Psoas muscle (tissue), 7 donors: ENCODE measurements at regions not wholly inside any gene's neighbourhood (a gene's known extent, or its start where the extent isn't known, plus 50 kb on each side); places are given as distances from the start of the nearest gene placed in this dataset.

Experiments used
- ATAC-seq, 4 donors: fragments of 200-7000 bp; cut with Tn5 transposase; one replicate each; pipeline ENCODE4 v1.9.1; 2020; ENCODE audit warnings: moderate library complexity in 3 of 4, mild to moderate bottlenecking in 2 of 4
- DNase-seq, 2 donors: peaks; one replicate each; pipeline ENCODE4 v3.0.0-alpha.2; 2020
- H3K27ac ChIP-seq: fragments of 200-600 bp; one replicate; pipeline ENCODE4 v1.8.0; 2022
- H3K27me3 ChIP-seq, 3 donors: fragments of 200-600 bp in 1 of 3; one replicate each; pipeline versions ENCODE4 v1.6.1 to v1.8.0; 2013 to 2022; ENCODE audit warnings: low read length in 2 of 3, mild to moderate bottlenecking in 2 of 3, moderate library complexity in 1 of 3; ENCODE audit not compliant: insufficient read depth in 3 of 3
- H3K36me3 ChIP-seq, 2 donors: fragments of 200-600 bp in 1 of 2; one replicate each; pipeline versions ENCODE4 v1.6.1 to v1.8.0; 2013 to 2022; ENCODE audit warnings: low read depth in 1 of 2, mild to moderate bottlenecking in 1 of 2, moderate library complexity in 1 of 2; ENCODE audit not compliant: insufficient read depth in 1 of 2
- H3K4me1 ChIP-seq: fragments of 200-600 bp; one replicate; pipeline ENCODE4 v1.8.0; 2022
- H3K4me3 ChIP-seq: fragments of 200-600 bp; one replicate; pipeline ENCODE4 v1.8.0; 2022; ENCODE audit warnings: mild to moderate bottlenecking
- H3K9me3 ChIP-seq: fragments of 200-600 bp; one replicate; pipeline ENCODE4 v1.8.0; 2022
- CTCF ChIP-seq: fragments of 200-600 bp; IDR thresholded peaks from one replicate; pipeline ENCODE4 v1.8.0; 2022; ENCODE audit warnings: antibody characterized with exemption
- WGBS, 3 donors: extraction: QIAGEN DNeasy Blood & Tissue Kit; methylation state at CpG; one replicate each; pipeline versions ENCODE4 v1.1.6 to v1.1.7; 2013; 5-methylcytosine and 5-hydroxymethylcytosine counted together
- intact Hi-C, 2 donors: fragments of 100-400 bp; cut with DNase I; formaldehyde crosslinking; loops; one replicate each; pipeline versions ENCODE4 v1.11.0 to v1.14.2; 2022
- donor health status: healthy with polysubstance abuse.
- donor health status: DM: no; HTN: no; CAD: no; lungs with moderate emphysema.
- donor health status: Bipolar disorder and iron deficiency.
- donor health status: healthy.
- donor health status: DM: yes; HTN: yes; CAD: no.
- donor health status: DM: no; HTN: no; CAD: no.
- donor health status: DM: yes; HTN: yes; CAD: no.

GRCh38 chr5:3736926-3737325, 141.3 kb downstream of the IRX1 start:
- H3K27me3 ChIP-seq: no peaks in the 10 kb centered on the region
- H3K9me3 ChIP-seq: no peaks in the 10 kb centered on the region
- ATAC-seq: no peak
- intact Hi-C loops: no loop called here
- DNase-seq: no peak
- H3K27ac ChIP-seq: no peak overlapping the region
- no peaks in the 10 kb centered on the region for H3K36me3 ChIP-seq
- no peak for TF ChIP-seq CTCF
- no peaks in the 10 kb centered on the region for H3K4me1 ChIP-seq
- 77 to 81% (median 78%) methylated on average over 9 of the region's 9 CpGs for WGBS, 3 donors
- H3K4me3 ChIP-seq: no peak overlapping the region

- Histone ChIP-seq H3K4me3 (no peak overlapping the region), H3K27ac (no peak overlapping the region), H3K9me3 (no peaks in the 10 kb centered on the region), H3K4me1 (no peaks in the 10 kb centered on the region), H3K36me3 (no peaks in the 10 kb centered on the region), H3K27me3 (no peaks in the 10 kb centered on the region)
- TF ChIP-seq CTCF: no peak
- DNase-seq: no peak
- no peak for ATAC-seq
- intact Hi-C loops: no loop called here
- 74 to 78% (median 75%) methylated on average over 3 of the region's 3 CpGs for WGBS, 3 donors
Measured at GRCh38 chr5:3738919-3739318, 143.3 kb downstream of the IRX1 start.

- no peak for DNase-seq
- 86 to 89% (median 87%) methylated on average over 27 of the region's 27 CpGs for WGBS, 3 donors
- H3K27me3 ChIP-seq: no peaks in the 10 kb centered on the region
- H3K36me3 ChIP-seq: no peaks in the 10 kb centered on the region
- H3K4me3 ChIP-seq: no peak overlapping the region
- no peak for ATAC-seq
- no peaks in the 10 kb centered on the region for H3K9me3 ChIP-seq
- TF ChIP-seq CTCF: no peak
- H3K4me1 ChIP-seq: no peaks in the 10 kb centered on the region
- no peak overlapping the region for H3K27ac ChIP-seq
- intact Hi-C loops: no loop called here
Measured at GRCh38 chr5:3740546-3741373, 145.1 kb downstream of the IRX1 start.

- 72 to 87% (median 84%) methylated on average over 8 of the region's 8 CpGs for WGBS, 3 donors
- no peak for DNase-seq
- Histone ChIP-seq H3K9me3 (no peaks in the 10 kb centered on the region), H3K36me3 (no peaks in the 10 kb centered on the region), H3K4me1 (no peaks in the 10 kb centered on the region), H3K4me3 (no peak overlapping the region), H3K27me3 (no peaks in the 10 kb centered on the region), H3K27ac (no peak overlapping the region)
- TF ChIP-seq CTCF: no peak
- ATAC-seq: no peak
- intact Hi-C loops: no loop called here
Measured at GRCh38 chr5:3741374-3741770, 145.7 kb downstream of the IRX1 start.

- 43 to 49% (median 44%) methylated on average over 3 of the region's 3 CpGs for WGBS, 3 donors
- H3K4me3 ChIP-seq: no peak overlapping the region
- no peak for ATAC-seq
- no peaks in the 10 kb centered on the region for H3K9me3 ChIP-seq
- H3K27me3 ChIP-seq: no peaks in the 10 kb centered on the region
- H3K36me3 ChIP-seq: no peaks in the 10 kb centered on the region
- H3K27ac ChIP-seq: no peak overlapping the region
- TF ChIP-seq CTCF: no peak
- no peak for DNase-seq
- no peaks in the 10 kb centered on the region for H3K4me1 ChIP-seq
- intact Hi-C loops: no loop called here
Measured at GRCh38 chr5:3742750-3743149, 147.1 kb downstream of the IRX1 start.
